H1 (cell line): ENCODE measurements at regions not wholly inside any gene's neighbourhood (a gene's known extent, or its start where the extent isn't known, plus 50 kb on each side); places are given as distances from the start of the nearest gene placed in this dataset.

ENCODE experiments used
- CTCF ChIA-PET: fragments of 300-600 bp; sonication (Branson Sonifier 250); formaldehyde crosslinking; loops from one replicate; lab custom pipeline; 2021; ENCODE audit not compliant: partially characterized antibody; lab: Charles Lee
- POLR2A ChIA-PET: fragments of 300-600 bp; sonication (Branson Sonifier 250); formaldehyde crosslinking; loops from one replicate; lab custom pipeline; 2021; ENCODE audit warnings: inconsistent platforms; ENCODE audit not compliant: partially characterized antibody; lab: Charles Lee
- DNase-seq, 2 experiments: peaks; one replicate each; pipeline versions ENCODE4 v3.0.0 to v3.0.0-alpha.2; 2010 to 2022; ENCODE audit warnings: low spot score in 2 of 2, low read depth in 1 of 2, mixed read lengths in 1 of 2
- FAIRE-seq: peaks from 2 replicates; lab custom pipeline; 2011; peaks lifted over from hg19 to GRCh38; lab: Jason Lieb, UNC
- H2AFZ ChIP-seq: 2 replicates; pipeline ENCODE4 v1.8.1; 2012; ENCODE audit warnings: low read length, inconsistent platforms
- H2AK5ac ChIP-seq: 2 replicates; pipeline ENCODE4 v1.6.1; 2013; ENCODE audit warnings: low read depth, low read length
- H2BK120ac ChIP-seq: replicated peaks from 2 replicates; pipeline ENCODE3; 2013; ENCODE audit warnings: low read depth, low read length, inconsistent platforms
- H2BK12ac ChIP-seq: 2 replicates; pipeline ENCODE4 v1.6.1; 2013; ENCODE audit warnings: low read depth, low read length
- H2BK15ac ChIP-seq: 2 replicates; pipeline ENCODE4 v1.6.1; 2013; ENCODE audit warnings: low read length
- H2BK20ac ChIP-seq: 2 replicates; pipeline ENCODE4 v1.6.1; 2013; ENCODE audit warnings: low read length
- H2BK5ac ChIP-seq: 2 replicates; pipeline ENCODE4 v1.6.1; 2013; ENCODE audit warnings: low read depth, low read length
- H3K14ac ChIP-seq: 2 replicates; pipeline ENCODE4 v1.6.1; 2013; ENCODE audit warnings: inconsistent platforms; ENCODE audit not compliant: insufficient read length
- H3K18ac ChIP-seq: 2 replicates; pipeline ENCODE4 v1.6.1; 2013; ENCODE audit warnings: low read length; ENCODE audit errors: extremely low read depth
- H3K23ac ChIP-seq: 2 replicates; pipeline ENCODE4 v1.6.1; 2013; ENCODE audit warnings: inconsistent platforms; ENCODE audit not compliant: insufficient read length
- H3K23me2 ChIP-seq: 2 replicates; pipeline ENCODE4 v1.6.1; 2013; ENCODE audit warnings: low read depth, low read length
- H3K27ac ChIP-seq: 2 replicates; pipeline ENCODE4 v1.6.1; 2011; ENCODE audit warnings: low read depth, low read length, inconsistent platforms
- H3K27me3 ChIP-seq, 4 experiments: replicated peaks in 1 of 4; 1 replicate in 1 of 4; 2 replicates in 3 of 4; pipeline versions ENCODE4 v1.6.1 to v1.8.1; 2011 to 2013; ENCODE audit warnings: low read length in 3 of 4, mild to moderate bottlenecking in 3 of 4, inconsistent platforms in 2 of 4, mixed read lengths in 2 of 4, moderate library complexity in 1 of 4; ENCODE audit not compliant: control insufficient read depth in 3 of 4, insufficient read depth in 3 of 4; ENCODE audit errors: extremely low read depth in 1 of 4
- H3K36me3 ChIP-seq, 4 experiments: 2 replicates each; pipeline versions ENCODE4 v1.6.1 to v1.8.1; 2011 to 2013; ENCODE audit warnings: mild to moderate bottlenecking in 4 of 4, low read length in 3 of 4, moderate library complexity in 2 of 4, control low read depth in 1 of 4, inconsistent platforms in 1 of 4; ENCODE audit not compliant: insufficient read depth in 4 of 4, control insufficient read depth in 2 of 4
- H3K4ac ChIP-seq: replicated peaks from 2 replicates; pipeline ENCODE3; 2013; ENCODE audit warnings: low read length, low read depth, mixed read lengths, inconsistent platforms; ENCODE audit not compliant: insufficient read length
- H3K4me1 ChIP-seq, 4 experiments: replicated peaks in 1 of 4; 1 replicate in 1 of 4; 2 replicates in 3 of 4; pipeline versions ENCODE4 v1.6.1 to v1.8.1; 2011 to 2013; ENCODE audit warnings: low read length in 3 of 4, inconsistent platforms in 2 of 4, mixed read lengths in 1 of 4; ENCODE audit not compliant: insufficient read depth in 4 of 4, control insufficient read depth in 3 of 4
- H3K4me2 ChIP-seq, 2 experiments: 2 replicates each; pipeline versions ENCODE4 v1.6.1 to v1.8.1; 2011 to 2013; ENCODE audit warnings: low read depth in 2 of 2, low read length in 2 of 2, control low read depth in 1 of 2, inconsistent platforms in 1 of 2, mild to moderate bottlenecking in 1 of 2; ENCODE audit not compliant: insufficient read depth in 1 of 2
- H3K4me3 ChIP-seq, 4 experiments: fragments of 200-600, 300-600 bp in 1 of 4; sonication (generic), shearing (Covaris generic), sonication (Bioruptor Twin) in 1 of 4; 2 replicates each; pipeline versions ENCODE4 v1.5.1 to v1.8.1; 2011 to 2016; ENCODE audit warnings: low read length in 4 of 4, low read depth in 3 of 4, control low read depth in 2 of 4, inconsistent platforms in 2 of 4, mild to moderate bottlenecking in 2 of 4, mixed read lengths in 1 of 4, moderate library complexity in 1 of 4; ENCODE audit not compliant: insufficient read depth in 2 of 4; ENCODE audit errors: extremely low read depth in 1 of 4
- H3K56ac ChIP-seq: replicated peaks from 2 replicates; pipeline ENCODE3; 2013; ENCODE audit warnings: low read depth, mild to moderate bottlenecking, mixed read lengths, low read length, inconsistent platforms; ENCODE audit not compliant: insufficient read length
- H3K79me1 ChIP-seq: 2 replicates; pipeline ENCODE4 v1.6.1; 2013; ENCODE audit warnings: low read depth, low read length, control low read depth
- H3K79me2 ChIP-seq, 2 experiments: 2 replicates each; pipeline versions ENCODE4 v1.6.1 to v1.8.1; 2012 to 2013; ENCODE audit warnings: low read length in 2 of 2, mild to moderate bottlenecking in 2 of 2, inconsistent platforms in 1 of 2; ENCODE audit not compliant: insufficient read depth in 2 of 2, control insufficient read depth in 1 of 2
- H3K9ac ChIP-seq, 4 experiments: replicated peaks in 1 of 4; 1 replicate in 1 of 4; 2 replicates in 3 of 4; pipeline versions ENCODE4 v1.6.1 to v1.8.1; 2011 to 2013; ENCODE audit warnings: low read depth in 3 of 4, low read length in 3 of 4, control low read depth in 2 of 4, mild to moderate bottlenecking in 2 of 4, moderate library complexity in 2 of 4, inconsistent platforms in 1 of 4; ENCODE audit errors: extremely low read depth in 1 of 4
- H3K9me3 ChIP-seq, 2 experiments: 2 replicates each; pipeline versions ENCODE4 v1.6.1 to v1.8.1; 2012 to 2013; ENCODE audit warnings: mild to moderate bottlenecking in 2 of 2, moderate library complexity in 2 of 2, control low read depth in 1 of 2, inconsistent platforms in 1 of 2, low read depth in 1 of 2, low read length in 1 of 2, mixed read lengths in 1 of 2; ENCODE audit not compliant: insufficient read depth in 2 of 2
- H4K20me1 ChIP-seq, 2 experiments: replicated peaks in 1 of 2; 2 replicates each; pipeline versions ENCODE3 to v1.8.1; 2011 to 2013; ENCODE audit warnings: inconsistent platforms in 2 of 2, low read length in 2 of 2, mild to moderate bottlenecking in 1 of 2; ENCODE audit not compliant: insufficient read depth in 2 of 2, control insufficient read depth in 1 of 2
- H4K5ac ChIP-seq: 2 replicates; pipeline ENCODE4 v1.6.1; 2013; ENCODE audit warnings: low read length, low read depth, mixed read lengths, inconsistent platforms; ENCODE audit not compliant: insufficient read length
- H4K8ac ChIP-seq: 2 replicates; pipeline ENCODE4 v1.8.0; 2013; ENCODE audit warnings: mild to moderate bottlenecking, moderate library complexity, low read length, inconsistent platforms; ENCODE audit not compliant: insufficient read depth; ENCODE audit errors: extremely low read depth
- H4K91ac ChIP-seq: replicated peaks from 2 replicates; pipeline ENCODE3; 2013; ENCODE audit warnings: low read length, mixed read lengths, inconsistent platforms; ENCODE audit not compliant: insufficient read length
- ASH2L ChIP-seq: fragments of 200-600, 300-600 bp; sonication (generic); IDR thresholded peaks from one replicate; pipeline ENCODE4 v1.7.1; 2017; ENCODE audit warnings: low read length
- HDAC6 ChIP-seq: IDR thresholded peaks from one replicate; pipeline ENCODE4 v1.7.1; 2012; ENCODE audit warnings: low read depth, mild to moderate bottlenecking, inconsistent platforms, low read length, moderate library complexity
- KDM1A ChIP-seq: fragments of 200-600, 300-600 bp; sonication (generic); IDR thresholded peaks from 2 replicates; pipeline ENCODE4 v1.7.1; 2016; ENCODE audit warnings: mild to moderate bottlenecking, low read length, borderline replicate concordance
- RAD21 ChIP-seq, 2 experiments: IDR thresholded peaks in 1 of 2; conservative IDR thresholded peaks in 1 of 2; 2 replicates each; pipeline ENCODE4 v1.6.1; 2011; ENCODE audit warnings: low read depth in 2 of 2, low read length in 2 of 2, improper control_type of control experiment in 1 of 2, inconsistent platforms in 1 of 2, mild to moderate bottlenecking in 1 of 2, moderate library complexity in 1 of 2
- WGBS, 2 experiments: shearing (Covaris generic) in 1 of 2; methylation state at CpG; one replicate each; pipeline versions ENCODE4 v1.1.6 to v1.1.7; 2013 to 2015; ENCODE audit warnings: low lambda C conversion rate in 2 of 2, mixed read lengths in 2 of 2, inconsistent platforms in 1 of 2, low coverage in 1 of 2, missing lambda C conversion rate in 1 of 2; ENCODE audit not compliant: insufficient replicate concordance in 2 of 2, insufficient coverage in 1 of 2, insufficient read length in 1 of 2; ENCODE audit errors: extremely low coverage in 1 of 2, missing lambda C conversion rate in 1 of 2; 5-methylcytosine and 5-hydroxymethylcytosine counted together
- TF ChIP-seq, protein P1 (sequence below), 3 experiments: IDR thresholded peaks; 1 replicate in 2 of 3; 2 replicates in 1 of 3; pipeline versions ENCODE4 v1.5.1 to v1.6.1; 2011; ENCODE audit warnings: low read length in 3 of 3, mild to moderate bottlenecking in 3 of 3, inconsistent platforms in 2 of 3, low read depth in 1 of 3, moderate library complexity in 1 of 3; ENCODE audit not compliant: insufficient read depth in 1 of 3; ENCODE audit errors: control extremely low read depth in 1 of 3

DNA sequence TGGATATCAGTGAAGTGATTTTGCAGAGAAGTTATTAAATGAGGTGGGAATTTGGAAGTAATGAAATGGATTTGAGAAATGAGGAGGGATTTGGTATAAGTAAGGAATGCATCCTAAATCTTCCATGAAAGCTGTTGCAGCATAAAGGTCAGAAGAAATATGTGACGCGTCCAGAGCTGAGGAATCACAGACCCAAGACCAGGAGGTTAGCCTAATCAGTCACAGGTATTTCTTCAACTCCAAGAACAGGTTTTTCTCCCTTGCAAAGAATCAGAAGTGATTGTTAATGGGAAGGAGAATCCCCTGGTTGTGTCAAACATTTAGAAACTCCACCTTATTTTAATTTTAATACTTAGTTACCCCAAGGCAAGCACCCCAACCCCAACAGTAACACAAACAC is 253.2 kb downstream of the MEX3B start:
- DNase-seq, result peak in 1 of 2 experiments; percentile 11
- no peak overlapping the region for H2BK20ac ChIP-seq
- no peak for FAIRE-seq

More for the DNA sequence above, 253.2 kb downstream of the MEX3B start:
- Histone ChIP-seq H3K14ac (no peak overlapping the region), H3K4me3 (no peak overlapping the region), H3K18ac (no peak overlapping the region), H4K5ac (no peak overlapping the region), H2AFZ (no peak overlapping the region), H3K9ac (no peak overlapping the region), H2BK120ac (no peak overlapping the region), H3K23ac (no peak overlapping the region), H3K23me2 (no peaks in the 10 kb centered on the region), H3K4me2 (no peak overlapping the region; a peak in 1 of 4 replicates), H3K79me1 (peaks cover 8% of the 10 kb centered on the region; the same call in 1 of the 2 replicates), H2AK5ac (no peak overlapping the region), H3K36me3 (0 out of 8 replicates have a peak, but pooled peaks cover 0 to 2% (median 0%) of the 10 kb centered on the region in 4 experiments), H3K4me1 (peaks cover 0 to 22% (median 12%) of the 10 kb centered on the region in 4 experiments; a peak in 4 of 7 replicates), H2BK12ac (no peak overlapping the region), H3K9me3 (no peaks in the 10 kb centered on the region), H3K27ac (no peak overlapping the region), H3K79me2 (peaks cover 3 to 34% of the 10 kb centered on the region in 2 experiments; a peak in 3 of 4 replicates), H3K56ac (no peak overlapping the region), H2BK15ac (no peak overlapping the region), H3K27me3 (no peaks in the 10 kb centered on the region), H3K4ac (no peak overlapping the region), H4K20me1 (peaks cover 2 to 3% of the 10 kb centered on the region in 2 experiments), H4K8ac (no peak overlapping the region), H2BK5ac (no peak overlapping the region), H4K91ac (no peak overlapping the region)
- TF ChIP-seq ASH2L (no peak), RAD21 (IDR thresholded peaks at IDR 0.05 in 1 of 2, conservative IDR thresholded peaks at IDR 0.05 in 1 of 2; ENCODE audit: low read depth in 2 of 2, low read length in 2 of 2) (no peak), KDM1A (no peak), HDAC6 (no peak)
- TF ChIP-seq, protein P1, sequence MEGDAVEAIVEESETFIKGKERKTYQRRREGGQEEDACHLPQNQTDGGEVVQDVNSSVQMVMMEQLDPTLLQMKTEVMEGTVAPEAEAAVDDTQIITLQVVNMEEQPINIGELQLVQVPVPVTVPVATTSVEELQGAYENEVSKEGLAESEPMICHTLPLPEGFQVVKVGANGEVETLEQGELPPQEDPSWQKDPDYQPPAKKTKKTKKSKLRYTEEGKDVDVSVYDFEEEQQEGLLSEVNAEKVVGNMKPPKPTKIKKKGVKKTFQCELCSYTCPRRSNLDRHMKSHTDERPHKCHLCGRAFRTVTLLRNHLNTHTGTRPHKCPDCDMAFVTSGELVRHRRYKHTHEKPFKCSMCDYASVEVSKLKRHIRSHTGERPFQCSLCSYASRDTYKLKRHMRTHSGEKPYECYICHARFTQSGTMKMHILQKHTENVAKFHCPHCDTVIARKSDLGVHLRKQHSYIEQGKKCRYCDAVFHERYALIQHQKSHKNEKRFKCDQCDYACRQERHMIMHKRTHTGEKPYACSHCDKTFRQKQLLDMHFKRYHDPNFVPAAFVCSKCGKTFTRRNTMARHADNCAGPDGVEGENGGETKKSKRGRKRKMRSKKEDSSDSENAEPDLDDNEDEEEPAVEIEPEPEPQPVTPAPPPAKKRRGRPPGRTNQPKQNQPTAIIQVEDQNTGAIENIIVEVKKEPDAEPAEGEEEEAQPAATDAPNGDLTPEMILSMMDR (IDR thresholded peaks at IDR 0.05; ENCODE audit: control extremely low read depth in 1 of 3, insufficient read depth in 1 of 3, low read depth in 1 of 3, low read length in 3 of 3), result no peak
- POLR2A ChIA-PET, result no interaction called here
- 96% methylated on average over 2 of the region's 2 CpGs; no CpG with 5 or more reads in 1 of the 2 experiments for WGBS, 2 experiments
- CTCF ChIA-PET, result interaction anchor here (0.7 to 0.8 kb wide), 3 partner anchors 21 to 961 kb away, joined by 3 read pairs; no protein-coding TSS in a partner anchor
